H9 (cell line): ENCODE measurements at regions not wholly inside any gene's neighbourhood (a gene's known extent, or its start where the extent isn't known, plus 50 kb on each side); places are given as distances from the start of the nearest gene placed in this dataset.

Experiments used
- DNase-seq: peaks from one replicate; pipeline ENCODE4 v3.0.0-alpha.2; 2017
- H2AFZ ChIP-seq: one replicate; pipeline ENCODE4 v1.6.1; 2013; ENCODE audit warnings: mild to moderate bottlenecking, low read length, control low read depth, moderate library complexity
- H2AK5ac ChIP-seq: 2 replicates; pipeline ENCODE4 v1.6.1; 2013; ENCODE audit warnings: low read length, control low read depth, mixed read lengths; ENCODE audit not compliant: insufficient read length
- H2BK120ac ChIP-seq: one replicate; pipeline ENCODE4 v1.6.1; 2013; ENCODE audit warnings: low read depth, mild to moderate bottlenecking, low read length, control low read depth, inconsistent platforms; ENCODE audit not compliant: poor library complexity, severe bottlenecking
- H2BK12ac ChIP-seq: 2 replicates; pipeline ENCODE4 v1.6.1; 2013; ENCODE audit warnings: low read length, control low read depth, mixed read lengths, low read depth; ENCODE audit not compliant: insufficient read length
- H2BK15ac ChIP-seq: 2 replicates; pipeline ENCODE4 v1.6.1; 2013; ENCODE audit warnings: low read depth, low read length, control low read depth
- H2BK20ac ChIP-seq: one replicate; pipeline ENCODE4 v1.6.1; 2013; ENCODE audit warnings: low read depth, mild to moderate bottlenecking, low read length, control low read depth, inconsistent platforms; ENCODE audit not compliant: poor library complexity, severe bottlenecking
- H2BK5ac ChIP-seq: 2 replicates; pipeline ENCODE4 v1.6.1; 2013; ENCODE audit warnings: low read length, control low read depth, mixed read lengths; ENCODE audit not compliant: insufficient read length
- H3K14ac ChIP-seq: 2 replicates; pipeline ENCODE4 v1.6.1; 2013; ENCODE audit warnings: low read length, control low read depth; ENCODE audit not compliant: insufficient read depth
- H3K18ac ChIP-seq: 2 replicates; pipeline ENCODE4 v1.6.1; 2013; ENCODE audit warnings: low read depth, mild to moderate bottlenecking, mixed read lengths, low read length, control low read depth; ENCODE audit not compliant: insufficient read length
- H3K23ac ChIP-seq: 2 replicates; pipeline ENCODE4 v1.6.1; 2013; ENCODE audit warnings: low read length, control low read depth, mixed read lengths, low read depth; ENCODE audit not compliant: insufficient read length
- H3K23me2 ChIP-seq: 2 replicates; pipeline ENCODE4 v1.6.1; 2013; ENCODE audit warnings: low read depth, mild to moderate bottlenecking, mixed read lengths, low read length, control low read depth; ENCODE audit not compliant: insufficient read length, poor library complexity, severe bottlenecking
- H3K27ac ChIP-seq: 2 replicates; pipeline ENCODE4 v1.5.1; 2013; ENCODE audit warnings: low read length, control low read depth, mixed read lengths, low read depth; ENCODE audit not compliant: insufficient read length
- H3K27me3 ChIP-seq: 2 replicates; pipeline ENCODE4 v1.6.1; 2013; ENCODE audit warnings: low read length, control low read depth, inconsistent platforms; ENCODE audit not compliant: insufficient read depth
- H3K4ac ChIP-seq: 2 replicates; pipeline ENCODE4 v1.6.1; 2013; ENCODE audit warnings: low read depth, mild to moderate bottlenecking, control low read depth, inconsistent platforms, low read length, moderate library complexity
- H3K4me1 ChIP-seq: 2 replicates; pipeline ENCODE4 v1.6.1; 2013; ENCODE audit warnings: low read length, control low read depth, inconsistent platforms; ENCODE audit not compliant: insufficient read depth
- H3K4me2 ChIP-seq: 2 replicates; pipeline ENCODE4 v1.6.1; 2013; ENCODE audit warnings: low read length, control low read depth, mixed read lengths; ENCODE audit not compliant: insufficient read length, insufficient read depth
- H3K56ac ChIP-seq: 2 replicates; pipeline ENCODE4 v1.6.1; 2013; ENCODE audit warnings: low read depth, mild to moderate bottlenecking, mixed read lengths, low read length, control low read depth; ENCODE audit not compliant: insufficient read length
- H3K79me1 ChIP-seq: 2 replicates; pipeline ENCODE4 v1.6.1; 2013; ENCODE audit warnings: low read depth, mild to moderate bottlenecking, moderate library complexity, low read length, control low read depth, inconsistent platforms; ENCODE audit not compliant: insufficient read depth, poor library complexity, severe bottlenecking
- H3K79me2 ChIP-seq: 2 replicates; pipeline ENCODE4 v1.6.1; 2013; ENCODE audit warnings: low read length, control low read depth, inconsistent platforms; ENCODE audit not compliant: insufficient read depth
- H3K9ac ChIP-seq: 2 replicates; pipeline ENCODE4 v1.6.1; 2013; ENCODE audit warnings: low read length, control low read depth, mixed read lengths; ENCODE audit not compliant: insufficient read length; ENCODE audit errors: extremely low read depth
- H3K9me3 ChIP-seq: one replicate; pipeline ENCODE4 v1.6.1; 2013; ENCODE audit warnings: low read depth, low read length, inconsistent platforms; ENCODE audit not compliant: control insufficient read depth
- H3T11ph ChIP-seq: one replicate; pipeline ENCODE4 v1.6.1; 2013; ENCODE audit warnings: mild to moderate bottlenecking, low read length, control low read depth, inconsistent platforms
- H4K20me1 ChIP-seq: one replicate; pipeline ENCODE4 v1.6.1; 2013; ENCODE audit not compliant: control insufficient read depth, insufficient read length, insufficient read depth
- H4K5ac ChIP-seq: 2 replicates; pipeline ENCODE4 v1.6.1; 2013; ENCODE audit warnings: low read depth, mild to moderate bottlenecking, mixed read lengths, low read length, control low read depth; ENCODE audit not compliant: insufficient read length
- H4K8ac ChIP-seq: replicated peaks from 2 replicates; pipeline ENCODE4 v1.6.1; 2013; ENCODE audit warnings: low read length, control low read depth, mixed read lengths, low read depth; ENCODE audit not compliant: insufficient read length
- H4K91ac ChIP-seq: 2 replicates; pipeline ENCODE4 v1.6.1; 2013; ENCODE audit warnings: low read depth, mild to moderate bottlenecking, moderate library complexity, mixed read lengths, low read length, control low read depth; ENCODE audit not compliant: insufficient read length
- H3K27ac Mint-ChIP-seq, 3 experiments: 2 replicates in 2 of 3; 3 replicates in 1 of 3; pipeline ENCODE4 v1.8.0; 2020 to 2021; ENCODE audit warnings: mixed read lengths in 3 of 3, mild to moderate bottlenecking in 1 of 3, moderate library complexity in 1 of 3
- H3K27me3 Mint-ChIP-seq: 2 replicates; pipeline ENCODE4 v1.8.0; 2021; ENCODE audit warnings: low read depth, mild to moderate bottlenecking, moderate library complexity, mixed read lengths
- H3K36me3 Mint-ChIP-seq, 3 experiments: 2 replicates in 2 of 3; 3 replicates in 1 of 3; pipeline ENCODE4 v1.8.0; 2020 to 2021; ENCODE audit warnings: low read depth in 3 of 3, mixed read lengths in 3 of 3; ENCODE audit not compliant: insufficient read depth in 1 of 3
- H3K4me1 Mint-ChIP-seq, 2 experiments: 2 replicates each; pipeline ENCODE4 v1.8.0; 2020; ENCODE audit warnings: mixed read lengths in 2 of 2
- H3K4me3 Mint-ChIP-seq, 2 experiments: 2 replicates in 1 of 2; 3 replicates in 1 of 2; pipeline ENCODE4 v1.8.0; 2020 to 2021; ENCODE audit warnings: mild to moderate bottlenecking in 2 of 2, mixed read lengths in 2 of 2, moderate library complexity in 1 of 2
- H3K9me3 Mint-ChIP-seq, 2 experiments: 2 replicates in 1 of 2; 3 replicates in 1 of 2; pipeline ENCODE4 v1.8.0; 2020; ENCODE audit warnings: mild to moderate bottlenecking in 2 of 2, mixed read lengths in 2 of 2, moderate library complexity in 1 of 2
- WGBS: extraction: QIAGEN DNeasy Blood & Tissue Kit; methylation state at CpG from one replicate; pipeline ENCODE4 v1.1.7; 2013; ENCODE audit warnings: missing lambda C conversion rate, low lambda C conversion rate, mixed read lengths; ENCODE audit not compliant: insufficient read length; ENCODE audit errors: extremely low coverage; 5-methylcytosine and 5-hydroxymethylcytosine counted together
- TF ChIP-seq, protein P1 (sequence below): fragments of 200-600 bp; sonication (generic); conservative IDR thresholded peaks from 3 replicates; pipeline ENCODE4 v1.8.0; 2021; ENCODE audit warnings: antibody characterized with exemption, mild to moderate bottlenecking

DNA sequence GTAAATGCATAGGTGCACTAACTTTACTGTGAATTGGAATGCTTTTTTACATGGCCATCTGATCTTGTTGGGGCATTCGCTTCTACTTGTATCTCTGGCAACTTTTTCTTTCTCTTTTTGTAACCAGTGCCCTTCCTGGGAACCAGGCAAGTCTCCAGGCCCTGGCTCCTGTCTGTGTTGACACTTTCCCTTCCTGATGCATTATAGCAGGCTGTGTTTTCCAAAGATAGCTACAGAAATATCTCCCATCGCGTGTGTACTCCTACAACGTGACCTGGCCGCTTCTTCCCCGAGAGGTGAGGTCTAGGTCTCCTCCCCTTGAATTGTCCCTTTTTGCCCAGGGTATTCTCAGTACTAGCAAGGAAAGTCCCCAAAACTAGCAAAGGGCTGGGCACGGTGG, 81.1 kb upstream of the SPIN1 start:
- H2BK120ac ChIP-seq = no peak overlapping the region
- H3K23ac ChIP-seq = no peak overlapping the region
- no peak overlapping the region for H3T11ph ChIP-seq
- H3K18ac ChIP-seq = no peak overlapping the region
- Mint-ChIP-seq H3K36me3 (no peaks in the 10 kb centered on the region), H3K27ac (no peak overlapping the region), H3K4me3 (no peak overlapping the region), H3K9me3 (peaks cover 0 to 3% of the 10 kb centered on the region in 2 experiments; a peak in 1 of 5 replicates), H3K4me1 (peaks cover 19 to 24% of the 10 kb centered on the region in 2 experiments), H3K27me3 (no peaks in the 10 kb centered on the region; the same call in 1 of the 2 replicates)
- no peak overlapping the region for H3K4ac ChIP-seq
- no peaks in the 10 kb centered on the region for H4K20me1 ChIP-seq
- H3K14ac ChIP-seq = no peak overlapping the region
- WGBS = no CpG with 5 or more reads among the region's 7 CpGs
- no peaks in the 10 kb centered on the region for H3K23me2 ChIP-seq
- H3K4me2 ChIP-seq = no peak overlapping the region
- no peaks in the 10 kb centered on the region for H3K79me2 ChIP-seq
- no peak overlapping the region for H2AK5ac ChIP-seq
- DNase-seq = no peak
- TF ChIP-seq, protein P1, sequence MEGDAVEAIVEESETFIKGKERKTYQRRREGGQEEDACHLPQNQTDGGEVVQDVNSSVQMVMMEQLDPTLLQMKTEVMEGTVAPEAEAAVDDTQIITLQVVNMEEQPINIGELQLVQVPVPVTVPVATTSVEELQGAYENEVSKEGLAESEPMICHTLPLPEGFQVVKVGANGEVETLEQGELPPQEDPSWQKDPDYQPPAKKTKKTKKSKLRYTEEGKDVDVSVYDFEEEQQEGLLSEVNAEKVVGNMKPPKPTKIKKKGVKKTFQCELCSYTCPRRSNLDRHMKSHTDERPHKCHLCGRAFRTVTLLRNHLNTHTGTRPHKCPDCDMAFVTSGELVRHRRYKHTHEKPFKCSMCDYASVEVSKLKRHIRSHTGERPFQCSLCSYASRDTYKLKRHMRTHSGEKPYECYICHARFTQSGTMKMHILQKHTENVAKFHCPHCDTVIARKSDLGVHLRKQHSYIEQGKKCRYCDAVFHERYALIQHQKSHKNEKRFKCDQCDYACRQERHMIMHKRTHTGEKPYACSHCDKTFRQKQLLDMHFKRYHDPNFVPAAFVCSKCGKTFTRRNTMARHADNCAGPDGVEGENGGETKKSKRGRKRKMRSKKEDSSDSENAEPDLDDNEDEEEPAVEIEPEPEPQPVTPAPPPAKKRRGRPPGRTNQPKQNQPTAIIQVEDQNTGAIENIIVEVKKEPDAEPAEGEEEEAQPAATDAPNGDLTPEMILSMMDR = no peak
- H3K9ac ChIP-seq = no peak overlapping the region
- H2BK15ac ChIP-seq = no peak overlapping the region
- H3K27ac ChIP-seq = no peak overlapping the region
- H2BK5ac ChIP-seq = no peak overlapping the region
- no peaks in the 10 kb centered on the region for H3K9me3 ChIP-seq
- H4K8ac ChIP-seq = no peak overlapping the region
- H4K91ac ChIP-seq = no peak overlapping the region
- peaks cover 5% of the 10 kb centered on the region for H3K4me1 ChIP-seq
- no peak overlapping the region for H4K5ac ChIP-seq
- no peak overlapping the region for H2BK12ac ChIP-seq
- no peak overlapping the region for H2AFZ ChIP-seq
- no peak overlapping the region for H3K56ac ChIP-seq
- no peak overlapping the region for H2BK20ac ChIP-seq
- H3K79me1 ChIP-seq = no peaks in the 10 kb centered on the region
- H3K27me3 ChIP-seq = no peaks in the 10 kb centered on the region
